Neuronal stem cell (in vitro differentiated cells): ENCODE measurements at regions not wholly inside any gene's neighbourhood (a gene's known extent, or its start where the extent isn't known, plus 50 kb on each side); places are given as distances from the start of the nearest gene placed in this dataset.

Experiments used
- DNase-seq: peaks from one replicate; pipeline ENCODE4 v3.0.0-alpha.2; 2013; ENCODE audit warnings: low spot score
- H2AFZ ChIP-seq: one replicate; pipeline ENCODE4 v1.6.1; 2013; ENCODE audit warnings: mild to moderate bottlenecking, low read length, inconsistent platforms
- H2AK5ac ChIP-seq: 2 replicates; pipeline ENCODE4 v1.6.1; 2013; ENCODE audit warnings: low read depth, mild to moderate bottlenecking, inconsistent platforms, low read length, moderate library complexity, mixed read lengths
- H2BK120ac ChIP-seq: 2 replicates; pipeline ENCODE4 v1.6.1; 2013; ENCODE audit warnings: low read depth, mild to moderate bottlenecking, inconsistent platforms, low read length, moderate library complexity, mixed read lengths
- H2BK12ac ChIP-seq: one replicate; pipeline ENCODE4 v1.6.1; 2013; ENCODE audit warnings: low read length, inconsistent platforms
- H2BK15ac ChIP-seq: 2 replicates; pipeline ENCODE4 v1.6.1; 2013; ENCODE audit warnings: mild to moderate bottlenecking, low read length, inconsistent platforms, mixed read lengths
- H2BK5ac ChIP-seq: one replicate; pipeline ENCODE4 v1.6.1; 2013; ENCODE audit warnings: inconsistent platforms, mild to moderate bottlenecking, low read length, moderate library complexity
- H3K14ac ChIP-seq: one replicate; pipeline ENCODE4 v1.6.1; 2013; ENCODE audit warnings: low read length, inconsistent platforms
- H3K18ac ChIP-seq: 2 replicates; pipeline ENCODE4 v1.6.1; 2013; ENCODE audit warnings: low read length, inconsistent platforms
- H3K23ac ChIP-seq: 2 replicates; pipeline ENCODE4 v1.6.1; 2013; ENCODE audit warnings: low read depth, mild to moderate bottlenecking, mixed read lengths, low read length, inconsistent platforms; ENCODE audit not compliant: poor library complexity
- H3K27ac ChIP-seq: replicated peaks from 3 replicates; pipeline ENCODE4 v1.5.1; 2013; ENCODE audit warnings: low read length, inconsistent platforms
- H3K27me3 ChIP-seq, 3 experiments: 2 replicates each; pipeline ENCODE4 v1.6.1; 2013; ENCODE audit warnings: low read length in 3 of 3, mild to moderate bottlenecking in 2 of 3, inconsistent platforms in 1 of 3, low read depth in 1 of 3, mixed read lengths in 1 of 3, moderate library complexity in 1 of 3; ENCODE audit not compliant: control insufficient read depth in 3 of 3, insufficient read depth in 3 of 3
- H3K36me3 ChIP-seq, 2 donors: replicated peaks in 1 of 2; 2 replicates each; pipeline ENCODE4 v1.6.1; 2013; ENCODE audit warnings: low read length in 2 of 2; ENCODE audit not compliant: control insufficient read depth in 2 of 2, insufficient read depth in 2 of 2
- H3K4ac ChIP-seq: 2 replicates; pipeline ENCODE4 v1.6.1; 2013; ENCODE audit warnings: inconsistent platforms, mild to moderate bottlenecking, low read length, moderate library complexity
- H3K4me1 ChIP-seq, 2 donors: 1 replicate in 1 of 2; 2 replicates in 1 of 2; pipeline ENCODE4 v1.6.1; 2013; ENCODE audit warnings: low read length in 2 of 2, low read depth in 1 of 2; ENCODE audit not compliant: control insufficient read depth in 2 of 2, insufficient read depth in 1 of 2
- H3K4me2 ChIP-seq: one replicate; pipeline ENCODE4 v1.6.1; 2013; ENCODE audit warnings: mild to moderate bottlenecking, low read length, inconsistent platforms; ENCODE audit not compliant: insufficient read depth, poor library complexity, severe bottlenecking
- H3K4me3 ChIP-seq, 2 donors: 2 replicates each; pipeline ENCODE4 v1.5.1; 2013; ENCODE audit warnings: low read length in 2 of 2, mild to moderate bottlenecking in 2 of 2, inconsistent platforms in 1 of 2, moderate library complexity in 1 of 2
- H3K79me1 ChIP-seq: one replicate; pipeline ENCODE4 v1.6.1; 2013; ENCODE audit warnings: low read depth, mild to moderate bottlenecking, inconsistent platforms, low read length, moderate library complexity
- H3K9ac ChIP-seq: one replicate; pipeline ENCODE4 v1.6.1; 2013; ENCODE audit warnings: mild to moderate bottlenecking, low read depth, low read length, inconsistent platforms; ENCODE audit not compliant: poor library complexity
- H3K9me3 ChIP-seq, 2 donors: replicated peaks in 1 of 2; 2 replicates each; pipeline versions ENCODE3 to v1.6.1; 2013; ENCODE audit warnings: low read length in 2 of 2, mild to moderate bottlenecking in 2 of 2, inconsistent platforms in 1 of 2, low read depth in 1 of 2, mixed read lengths in 1 of 2, moderate library complexity in 1 of 2; ENCODE audit not compliant: control insufficient read depth in 2 of 2, insufficient read depth in 1 of 2
- H4K8ac ChIP-seq: one replicate; pipeline ENCODE4 v1.6.1; 2013; ENCODE audit warnings: low read depth, mild to moderate bottlenecking, inconsistent platforms, low read length, moderate library complexity
- H4K91ac ChIP-seq: one replicate; pipeline ENCODE4 v1.6.1; 2013; ENCODE audit warnings: low read length, low read depth, mild to moderate bottlenecking, inconsistent platforms; ENCODE audit not compliant: poor library complexity
- WGBS, 2 donors: extraction: QIAGEN DNeasy Blood & Tissue Kit; methylation state at CpG; one replicate each; pipeline ENCODE4 v1.1.7; 2013; ENCODE audit warnings: missing lambda C conversion rate in 2 of 2, mixed read lengths in 1 of 2; ENCODE audit not compliant: insufficient read length in 2 of 2, insufficient replicate concordance in 1 of 2; ENCODE audit errors: extremely low coverage in 2 of 2; 5-methylcytosine and 5-hydroxymethylcytosine counted together

DNA sequence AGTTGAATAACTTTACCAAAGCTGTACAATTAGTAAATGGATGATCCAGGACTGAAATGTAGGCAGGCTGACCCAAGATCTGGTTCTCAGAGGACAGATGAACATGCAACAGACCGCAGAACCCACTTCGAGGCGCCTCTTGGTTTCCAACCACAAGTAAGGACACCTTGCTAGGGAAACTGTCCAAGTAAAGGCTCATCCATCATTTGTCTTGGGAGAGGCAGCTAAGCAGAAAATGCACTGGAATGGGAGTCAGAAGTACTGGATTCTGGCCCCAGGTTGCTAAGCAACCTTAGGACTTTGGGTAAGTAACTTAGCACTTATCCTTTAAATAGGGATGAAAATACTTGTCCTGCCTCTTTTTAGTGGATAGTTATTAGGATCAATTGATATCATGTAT, 366.3 kb upstream of the LRRC3B start:
- Histone ChIP-seq H3K9me3 (no peaks in the 10 kb centered on the region), H2BK5ac (no peak overlapping the region), H3K27me3 (no peaks in the 10 kb centered on the region), H2AFZ (no peak overlapping the region), H3K27ac (no peak overlapping the region), H3K4me3 (no peak overlapping the region), H3K18ac (no peak overlapping the region), H3K4me2 (no peak overlapping the region), H3K4me1 (peaks cover 0 to 2% of the 10 kb centered on the region in 2 donors), H2BK15ac (no peak overlapping the region), H2BK120ac (no peak overlapping the region), H4K91ac (no peak overlapping the region), H3K9ac (no peak overlapping the region), H2BK12ac (no peak overlapping the region), H4K8ac (no peak overlapping the region), H3K23ac (no peak overlapping the region), H3K36me3 (no peaks in the 10 kb centered on the region), H3K4ac (no peak overlapping the region), H3K14ac (no peak overlapping the region), H2AK5ac (no peak overlapping the region), H3K79me1 (no peaks in the 10 kb centered on the region)
- no CpG with 5 or more reads among the region's 3 CpGs for WGBS, 2 donors
- no peak for DNase-seq

DNA sequence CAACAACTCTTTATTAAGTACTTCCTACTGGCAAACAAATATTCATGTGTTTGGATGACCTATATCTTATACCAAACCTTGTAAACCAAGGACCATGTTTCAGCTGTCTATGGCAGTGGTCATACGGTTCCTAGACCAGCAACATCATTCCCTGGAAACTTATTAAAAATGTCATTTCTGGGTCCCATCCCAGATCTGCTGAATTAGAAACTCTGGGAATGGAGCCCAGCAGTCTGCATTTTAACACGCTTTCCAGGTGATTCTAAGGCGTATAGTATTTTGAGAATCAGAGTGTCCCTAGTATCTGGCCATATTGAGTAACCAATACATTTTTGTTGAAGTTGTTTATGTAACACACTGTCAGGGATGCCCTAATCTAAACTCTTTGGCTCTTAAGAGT, 363.4 kb upstream of the LRRC3B start:
- no peak overlapping the region for H2BK12ac ChIP-seq
- no CpG with 5 or more reads among the region's 3 CpGs for WGBS, 2 donors
- H3K23ac ChIP-seq = no peak overlapping the region
- H3K9me3 ChIP-seq = no peaks in the 10 kb centered on the region
- no peak overlapping the region for H2BK5ac ChIP-seq
- H3K4me1 ChIP-seq = peaks cover 0 to 2% of the 10 kb centered on the region in 2 donors
- H2AFZ ChIP-seq = no peak overlapping the region
- no peak overlapping the region for H4K91ac ChIP-seq
- H2BK15ac ChIP-seq = no peak overlapping the region
- no peak overlapping the region for H2AK5ac ChIP-seq
- no peak overlapping the region for H3K14ac ChIP-seq
- H3K4me3 ChIP-seq = no peak overlapping the region
- no peak for DNase-seq
- no peak overlapping the region for H4K8ac ChIP-seq
- H3K4ac ChIP-seq = no peak overlapping the region
- no peaks in the 10 kb centered on the region for H3K79me1 ChIP-seq
- no peak overlapping the region for H3K27ac ChIP-seq
- H3K4me2 ChIP-seq = no peak overlapping the region
- no peak overlapping the region for H3K9ac ChIP-seq
- no peaks in the 10 kb centered on the region for H3K27me3 ChIP-seq
- H3K18ac ChIP-seq = no peak overlapping the region
- no peaks in the 10 kb centered on the region for H3K36me3 ChIP-seq
- no peak overlapping the region for H2BK120ac ChIP-seq

DNA sequence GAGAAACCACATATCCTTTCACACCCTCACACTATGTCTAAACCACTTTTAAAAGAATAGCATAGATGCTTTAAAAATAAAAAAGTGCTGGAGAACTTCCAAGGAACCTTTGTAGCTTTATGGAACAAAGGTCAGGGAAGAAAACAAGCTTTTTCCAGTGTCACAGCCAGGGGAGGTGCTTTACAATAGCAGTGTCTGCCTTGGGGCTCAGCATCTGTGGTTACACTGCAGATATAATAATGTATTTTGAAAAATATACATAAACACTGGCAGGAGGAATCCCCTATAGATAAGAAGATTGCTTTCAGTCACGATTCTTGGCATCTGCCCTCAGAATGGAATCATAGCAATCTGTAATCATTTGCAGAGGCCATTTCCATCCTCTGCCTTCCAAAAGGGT, 362.4 kb upstream of the LRRC3B start:
- H3K23ac ChIP-seq = no peak overlapping the region
- H3K4me2 ChIP-seq = no peak overlapping the region
- H4K91ac ChIP-seq = no peak overlapping the region
- no peak overlapping the region for H2BK120ac ChIP-seq
- H2AFZ ChIP-seq = no peak overlapping the region
- H2BK15ac ChIP-seq = no peak overlapping the region
- H4K8ac ChIP-seq = no peak overlapping the region
- DNase-seq = no peak
- H3K79me1 ChIP-seq = no peaks in the 10 kb centered on the region
- H3K27ac ChIP-seq = no peak overlapping the region
- no peak overlapping the region for H2AK5ac ChIP-seq
- H3K27me3 ChIP-seq = no peaks in the 10 kb centered on the region
- H3K4me3 ChIP-seq = no peak overlapping the region
- no peaks in the 10 kb centered on the region for H3K9me3 ChIP-seq
- WGBS, 2 donors = no CpG with 5 or more reads among the region's 1 CpG
- no peak overlapping the region for H2BK5ac ChIP-seq
- H2BK12ac ChIP-seq = no peak overlapping the region
- H3K36me3 ChIP-seq = no peaks in the 10 kb centered on the region
- H3K9ac ChIP-seq = no peak overlapping the region
- no peak overlapping the region for H3K4ac ChIP-seq
- H3K14ac ChIP-seq = no peak overlapping the region
- peaks cover 0 to 2% of the 10 kb centered on the region in 2 donors for H3K4me1 ChIP-seq
- H3K18ac ChIP-seq = no peak overlapping the region

DNA sequence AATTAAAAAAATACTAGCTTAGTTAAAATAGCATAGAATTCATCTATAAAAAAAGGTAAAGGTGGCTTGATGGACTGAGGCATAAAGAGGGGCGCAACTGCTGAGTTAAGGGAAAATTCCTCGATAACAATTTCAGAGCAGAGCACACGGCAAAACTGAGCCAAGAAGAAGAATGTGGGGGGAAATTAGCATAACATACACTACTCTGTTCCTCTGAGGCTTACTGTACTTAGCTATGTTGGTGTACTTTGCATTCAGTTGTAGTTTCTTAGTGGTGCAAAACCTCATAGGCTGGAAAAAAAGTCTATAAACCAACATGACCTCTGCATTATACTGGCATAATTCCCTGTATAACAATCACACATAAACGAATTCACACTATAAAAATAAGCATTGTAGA, 357.9 kb upstream of the LRRC3B start:
- Histone ChIP-seq H3K4me2 (no peak overlapping the region), H2BK15ac (no peak overlapping the region), H3K18ac (no peak overlapping the region), H3K4me3 (no peak overlapping the region), H3K27ac (no peak overlapping the region), H4K8ac (no peak overlapping the region), H2AFZ (no peak overlapping the region), H2BK120ac (no peak overlapping the region), H3K36me3 (no peaks in the 10 kb centered on the region), H4K91ac (no peak overlapping the region), H2BK5ac (no peak overlapping the region), H3K14ac (no peak overlapping the region), H3K9me3 (no peaks in the 10 kb centered on the region), H3K4me1 (no peaks in the 10 kb centered on the region), H2AK5ac (no peak overlapping the region), H3K23ac (no peak overlapping the region), H3K4ac (no peak overlapping the region), H3K9ac (no peak overlapping the region), H3K27me3 (no peaks in the 10 kb centered on the region), H3K79me1 (no peaks in the 10 kb centered on the region), H2BK12ac (no peak overlapping the region)
- DNase-seq = no peak
- WGBS, 2 donors = no CpG with 5 or more reads among the region's 4 CpGs
